8988T (cell line): ENCODE measurements at regions not wholly inside any gene's neighbourhood (a gene's known extent, or its start where the extent isn't known, plus 50 kb on each side); places are given as distances from the start of the nearest gene placed in this dataset.

ENCODE experiments used
- DNase-seq: peaks from one replicate; pipeline ENCODE4 v3.0.0; 2011

DNA sequence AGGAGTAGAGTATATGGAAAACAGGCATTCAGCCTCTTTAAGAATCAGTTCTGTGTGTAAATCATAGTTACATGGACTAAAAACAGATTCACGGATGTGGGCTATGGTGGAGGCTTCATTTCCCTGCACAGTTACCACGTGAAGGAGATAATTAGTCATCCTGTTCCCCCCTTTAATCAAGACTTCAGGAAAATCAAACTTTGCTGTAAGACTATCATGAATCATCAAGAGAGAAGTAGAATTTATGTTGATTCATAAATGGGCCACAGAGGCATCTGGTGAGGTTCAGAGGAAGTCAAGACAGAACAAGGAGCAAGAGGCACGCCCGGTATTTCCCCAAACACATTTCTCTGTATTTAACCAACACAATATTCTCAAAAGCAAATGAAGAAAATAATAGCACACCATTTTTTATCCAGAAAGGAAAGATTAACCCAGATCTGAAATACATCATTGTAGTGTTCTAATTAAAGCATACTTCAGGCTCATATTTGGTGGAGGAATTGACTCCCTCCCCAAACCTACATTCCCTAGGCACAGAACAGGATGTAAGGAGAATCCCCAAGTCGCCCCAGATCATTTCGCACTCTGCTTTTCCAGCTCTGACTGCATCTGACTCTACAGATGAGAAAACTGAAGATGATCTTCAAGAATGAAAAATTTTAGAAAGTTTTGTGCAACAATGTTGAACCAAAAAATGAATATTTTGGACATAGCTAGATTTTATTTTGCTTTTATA is 175.8 kb upstream of the GAS1 start:
- DNase-seq = no peak

DNA sequence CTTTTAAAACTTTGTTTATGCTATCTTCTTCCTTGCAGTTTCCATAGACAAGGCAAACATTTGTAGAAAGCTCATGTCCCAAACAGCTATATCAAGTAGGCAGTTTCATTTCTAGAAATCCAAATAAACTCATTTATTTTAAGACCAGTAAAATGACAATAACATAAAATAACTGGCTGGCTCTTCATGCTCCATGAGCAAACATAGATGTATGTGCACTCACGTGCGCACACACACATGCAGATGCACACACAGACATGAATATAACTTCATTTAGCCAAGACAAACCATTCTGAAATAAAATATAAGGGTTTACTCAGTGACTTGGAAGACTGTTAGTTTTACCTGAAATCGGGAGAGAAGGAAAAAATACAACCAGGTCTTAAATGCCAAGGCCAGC is 176.5 kb upstream of the GAS1 start:
- DNase-seq = no peak

DNA sequence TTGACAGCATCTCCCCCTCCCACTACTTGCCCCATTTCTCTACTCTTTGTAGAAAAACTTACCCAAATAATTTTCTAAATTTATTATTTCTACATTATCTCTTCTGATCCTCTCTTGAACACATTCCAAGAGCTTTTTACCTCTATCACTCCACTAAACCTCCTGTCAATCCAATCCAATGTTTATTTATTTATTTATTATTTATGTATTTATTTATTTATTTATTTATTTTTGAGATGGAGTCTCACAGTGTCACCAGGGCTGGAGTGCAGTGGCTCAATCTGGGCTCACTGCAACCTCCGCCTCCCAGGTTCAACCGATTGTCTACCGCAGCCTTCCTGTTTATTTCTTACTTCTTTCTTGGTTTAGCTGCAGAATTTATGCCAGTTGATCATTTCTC is 178.5 kb upstream of the GAS1 start:
- DNase-seq = no peak

DNA sequence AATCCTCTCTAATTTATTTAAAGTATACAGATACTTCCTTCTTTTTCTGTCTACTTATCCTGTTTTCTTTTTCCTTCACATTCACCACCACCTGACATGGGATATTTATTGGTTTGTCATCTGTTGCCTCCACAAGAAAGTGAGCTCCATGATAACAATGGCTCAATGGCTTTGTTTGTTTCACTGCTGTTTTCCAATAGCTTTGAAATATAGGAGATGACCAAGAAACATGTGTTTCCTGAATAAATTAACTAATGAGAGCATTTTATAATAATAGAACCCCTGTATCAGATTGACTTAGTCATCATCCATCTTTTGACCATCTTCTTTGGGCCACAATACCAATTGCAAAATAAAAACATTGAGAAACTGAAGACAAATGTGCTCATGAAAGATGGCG is 180.2 kb upstream of the GAS1 start:
- DNase-seq = no peak

DNA sequence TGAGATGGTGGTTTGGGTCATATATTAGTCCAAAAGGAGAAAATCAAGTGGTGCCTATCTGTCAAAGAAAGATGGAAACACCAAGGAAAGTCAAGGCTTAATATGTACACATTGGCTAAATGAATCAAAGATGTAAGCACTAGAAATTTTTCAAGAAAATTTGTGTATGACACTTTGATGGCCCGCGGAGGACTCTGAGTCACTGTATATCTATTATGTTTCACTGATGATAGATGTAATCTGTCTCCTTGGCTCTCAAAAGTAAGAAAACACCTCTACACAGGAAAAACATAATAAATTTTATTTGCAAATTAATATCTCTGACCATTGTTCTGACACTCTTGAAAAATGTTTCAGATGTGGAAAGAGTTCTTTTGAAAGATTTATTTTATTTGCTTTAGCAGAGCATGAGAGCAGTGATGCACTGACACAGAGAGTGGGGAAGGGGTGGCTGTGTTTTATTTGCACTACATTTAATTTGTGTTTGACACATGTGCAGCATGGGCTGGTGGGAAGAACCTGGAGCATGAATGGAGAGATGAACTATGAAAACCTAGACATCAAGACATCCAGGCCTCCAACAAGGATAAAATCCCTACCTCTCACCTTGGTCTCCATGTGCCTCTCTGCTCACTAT is 180.8 kb upstream of the GAS1 start:
- no peak for DNase-seq

DNA sequence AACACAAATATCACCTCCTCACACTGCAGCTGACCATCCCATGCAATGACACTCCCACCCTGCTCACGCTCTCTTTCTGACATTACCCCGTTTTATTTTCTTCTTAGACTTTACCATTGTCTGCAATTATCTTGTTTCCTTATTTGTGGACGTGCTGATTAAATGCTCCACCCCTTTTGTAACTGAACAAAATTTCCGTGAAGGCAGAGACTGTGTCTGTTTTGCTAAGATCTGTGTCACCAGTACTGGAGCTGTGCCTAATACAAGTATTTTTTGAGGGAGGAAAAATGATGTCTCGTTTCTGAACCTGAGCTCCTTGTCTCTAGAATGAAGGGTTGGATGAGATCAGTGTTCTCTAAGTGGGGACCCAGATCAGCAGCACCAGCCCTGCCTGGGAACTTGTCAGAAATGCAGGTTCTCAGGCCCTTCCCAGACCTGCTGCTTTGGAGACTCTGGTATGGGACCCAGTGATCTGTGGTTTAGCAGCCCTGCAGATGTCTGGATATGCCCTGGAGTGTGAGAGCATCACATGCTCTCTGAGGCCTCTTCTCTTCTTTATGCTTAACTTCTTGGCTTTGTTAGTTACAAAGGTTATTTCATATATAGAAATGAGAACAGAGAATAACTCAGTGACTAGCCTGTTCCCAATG is 181.7 kb upstream of the GAS1 start:
- no peak for DNase-seq

DNA sequence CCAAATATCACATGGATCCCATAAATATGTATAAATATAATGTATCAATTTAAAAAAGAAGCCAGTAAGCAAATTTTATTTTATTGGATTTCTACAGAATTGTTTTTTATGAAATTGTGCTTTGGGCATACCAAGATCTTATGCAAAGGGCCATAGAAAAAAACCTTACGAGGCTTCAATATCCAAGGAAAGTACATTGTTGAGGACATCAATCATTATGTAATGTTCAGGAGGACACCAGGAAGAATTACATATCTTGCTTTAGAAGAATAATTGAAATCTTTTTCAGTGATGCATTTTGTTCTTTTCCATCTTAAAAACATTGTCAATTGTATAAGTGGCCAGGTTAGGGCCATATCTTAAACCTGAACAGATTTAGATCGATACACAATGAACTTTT is 187.8 kb upstream of the GAS1 start:
- no peak for DNase-seq

DNA sequence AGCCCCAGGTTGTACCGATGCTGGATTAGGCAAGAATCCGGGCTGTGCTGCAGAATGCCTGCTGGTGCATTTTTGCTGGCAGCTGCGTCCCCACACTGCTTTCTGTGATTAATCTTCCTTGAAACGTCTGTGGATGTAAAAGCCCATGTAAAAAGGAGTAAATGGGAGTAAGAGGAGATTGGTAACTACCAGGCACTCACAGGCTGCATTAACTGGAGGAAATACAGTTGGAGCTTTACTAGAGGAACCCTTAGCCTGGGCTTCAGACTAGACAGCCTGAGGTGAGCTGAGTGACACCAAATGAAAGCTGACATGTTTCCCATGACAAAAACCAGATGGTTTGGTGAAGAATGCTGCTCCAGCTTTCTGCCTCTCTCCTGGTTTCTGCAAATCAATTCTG is 190.4 kb upstream of the GAS1 start:
- DNase-seq = no peak

DNA sequence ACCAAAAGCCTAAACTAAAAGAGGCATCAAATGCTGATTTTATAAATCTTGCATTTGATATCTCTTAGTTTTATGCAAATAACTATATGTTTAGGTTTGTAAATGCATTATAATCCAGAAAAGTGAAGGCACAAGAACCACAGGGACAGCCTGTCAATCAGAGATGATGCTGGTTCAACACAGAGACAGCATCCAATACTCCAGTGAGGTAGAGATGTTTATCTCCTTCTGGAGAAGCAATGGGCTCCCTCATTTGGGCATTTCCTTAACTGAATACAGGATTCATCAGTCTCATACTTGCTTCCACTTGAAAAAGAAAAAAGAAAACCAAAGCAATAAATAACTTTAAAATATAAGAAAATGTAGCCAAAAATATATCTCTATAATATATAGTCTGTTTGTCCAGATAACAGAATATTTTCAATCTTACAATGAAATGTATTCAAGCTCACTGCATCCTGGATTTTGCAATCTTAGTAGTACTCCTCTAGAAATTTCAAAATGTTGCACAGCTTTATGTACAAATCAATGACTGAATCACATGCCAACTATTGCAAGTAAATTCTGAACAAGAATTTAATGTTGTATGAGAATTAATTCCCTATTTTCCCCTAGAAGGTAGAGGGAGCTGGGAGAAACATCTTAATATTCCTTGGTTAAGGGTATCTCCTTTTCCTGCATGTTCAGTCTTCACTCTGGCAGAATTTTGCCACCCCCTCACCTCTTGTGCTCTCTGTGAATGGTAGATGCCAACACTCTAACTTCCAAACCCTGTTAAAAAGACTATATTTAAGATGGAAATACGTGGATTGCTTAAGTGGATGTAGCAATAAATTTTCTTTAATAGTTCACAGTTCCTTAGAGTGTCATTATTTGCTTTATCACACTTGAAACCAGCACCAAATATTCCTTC is 191.1 kb upstream of the GAS1 start:
- no peak for DNase-seq

DNA sequence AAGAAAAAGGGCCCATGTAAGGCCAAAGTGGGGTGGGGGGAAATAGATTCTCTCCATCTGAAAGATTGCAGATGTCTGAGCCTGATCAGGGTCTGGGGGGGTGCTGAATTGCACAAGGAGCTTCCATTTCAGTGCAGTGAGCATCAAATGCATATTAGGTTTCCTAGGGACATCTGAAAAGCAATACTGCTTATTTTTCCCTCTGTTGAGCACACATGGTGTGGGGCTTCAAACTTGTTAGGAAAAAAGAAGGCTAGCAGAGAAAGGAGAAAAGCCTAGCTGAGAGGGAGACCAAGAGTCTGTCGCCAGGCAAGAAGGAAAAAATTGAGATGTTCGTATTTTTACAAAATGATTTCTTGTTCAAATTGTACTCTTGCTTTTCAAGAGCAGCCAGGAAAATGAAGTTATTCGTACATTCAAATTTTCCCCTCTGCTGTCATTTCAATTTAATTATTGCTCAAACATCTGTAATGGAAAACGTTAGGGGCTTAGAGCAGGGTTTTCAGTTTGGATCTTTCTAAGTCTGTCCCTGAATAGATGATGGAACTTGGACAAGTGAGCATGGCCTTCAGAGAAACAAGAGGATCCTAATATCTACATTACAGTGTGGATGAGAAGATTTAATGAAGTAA is 191.9 kb upstream of the GAS1 start:
- DNase-seq = no peak

DNA sequence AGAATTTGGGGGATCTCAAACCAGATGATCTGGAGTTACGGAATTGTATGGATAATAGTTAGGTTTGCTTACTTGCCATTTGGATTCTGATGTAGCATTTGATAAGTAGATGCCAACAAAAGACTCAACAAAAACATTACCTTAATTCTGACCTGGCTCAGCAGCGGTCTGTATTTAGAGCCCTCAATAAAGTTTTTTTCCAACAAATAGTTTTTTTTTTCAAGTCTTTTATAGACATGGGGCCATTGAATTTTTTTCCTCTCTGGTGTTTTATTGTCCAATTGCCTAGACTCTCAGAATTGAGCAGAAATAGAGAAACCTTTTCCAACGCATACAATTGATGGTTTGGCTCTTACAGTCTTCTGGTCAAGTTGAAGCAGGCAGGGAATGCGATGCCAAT is 192.8 kb upstream of the GAS1 start:
- DNase-seq = no peak

DNA sequence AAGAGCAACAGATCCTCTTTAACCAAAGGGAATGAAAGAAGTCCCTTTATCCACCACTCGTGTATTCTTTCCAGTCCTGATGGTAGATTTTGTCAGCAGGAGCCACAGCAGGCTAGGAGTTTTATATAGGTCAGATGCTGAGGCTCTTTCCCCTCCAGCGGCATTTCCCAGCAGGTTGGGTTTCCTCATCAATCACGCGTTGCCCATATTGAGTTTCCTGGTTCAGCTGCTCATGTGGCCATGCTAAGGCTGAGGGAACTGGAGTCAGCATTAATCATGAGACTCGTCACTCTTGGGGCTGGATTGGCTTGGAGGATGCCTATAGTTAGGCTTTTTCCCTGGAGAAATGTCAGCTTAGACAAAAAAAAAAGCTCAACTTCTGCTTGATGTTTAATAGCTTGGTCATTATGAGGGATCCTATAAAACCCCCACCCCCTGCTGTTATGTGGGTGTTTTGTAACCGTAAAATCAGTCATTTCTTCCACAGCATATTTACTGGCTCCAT is 193.4 kb upstream of the GAS1 start:
- DNase-seq = no peak

DNA sequence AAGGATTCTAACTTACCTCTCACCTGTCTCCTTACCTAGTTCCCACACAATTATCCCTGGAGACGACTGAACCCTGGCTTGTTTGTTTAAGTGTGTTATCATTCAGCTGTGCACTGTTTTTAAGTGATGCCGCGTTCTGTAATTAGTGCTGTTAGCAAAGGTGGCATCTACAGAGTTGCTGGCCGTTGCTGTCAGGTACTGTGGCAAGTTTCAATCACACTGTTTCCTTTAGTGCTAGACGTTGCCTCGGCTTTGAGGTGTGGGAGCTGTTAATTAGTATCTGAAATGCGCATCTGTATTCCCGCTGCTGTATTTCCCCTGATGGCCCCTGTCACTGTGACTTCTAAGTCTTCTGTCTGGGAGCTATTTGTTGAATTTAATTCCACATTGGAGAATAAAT is 193.8 kb upstream of the GAS1 start:
- DNase-seq = no peak

DNA sequence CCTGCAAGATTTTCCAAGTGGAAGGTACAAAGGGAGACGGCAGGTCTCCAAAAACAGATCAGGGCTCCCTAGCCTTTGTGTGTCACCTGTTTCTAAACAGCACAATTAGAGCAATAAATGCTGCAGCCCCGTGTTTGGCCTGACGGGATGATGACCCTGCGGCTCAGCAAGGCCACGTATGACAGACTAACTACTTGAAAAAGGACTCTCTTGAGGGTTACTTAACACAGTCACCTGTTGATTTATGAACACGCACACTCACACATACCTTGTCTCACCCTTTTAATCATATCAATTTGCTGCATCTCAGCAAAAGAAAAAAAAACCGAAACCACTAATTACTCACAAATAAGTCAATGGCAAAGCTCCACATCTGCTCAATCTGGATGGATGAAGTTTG is 199.6 kb upstream of the GAS1 start:
- no peak for DNase-seq

DNA sequence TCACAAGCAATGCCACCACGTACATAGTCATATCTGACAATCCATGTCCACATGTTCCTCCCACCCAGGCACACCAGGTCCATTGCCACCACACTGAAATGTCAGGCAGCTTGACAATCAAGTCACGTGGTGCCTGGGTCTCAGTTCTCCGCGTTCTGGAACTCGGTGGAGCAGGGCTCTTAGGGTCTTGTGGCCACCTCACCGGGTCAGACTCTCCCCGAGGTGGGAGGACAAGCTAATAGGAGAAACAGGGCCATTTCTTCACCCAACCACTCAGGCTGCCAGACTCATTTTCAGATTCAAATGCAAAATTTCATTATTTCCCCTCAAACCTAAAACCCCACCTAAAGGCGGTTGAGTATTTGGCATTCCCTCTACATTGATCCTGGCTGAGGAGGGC is 200.5 kb upstream of the GAS1 start:
- no peak for DNase-seq

DNA sequence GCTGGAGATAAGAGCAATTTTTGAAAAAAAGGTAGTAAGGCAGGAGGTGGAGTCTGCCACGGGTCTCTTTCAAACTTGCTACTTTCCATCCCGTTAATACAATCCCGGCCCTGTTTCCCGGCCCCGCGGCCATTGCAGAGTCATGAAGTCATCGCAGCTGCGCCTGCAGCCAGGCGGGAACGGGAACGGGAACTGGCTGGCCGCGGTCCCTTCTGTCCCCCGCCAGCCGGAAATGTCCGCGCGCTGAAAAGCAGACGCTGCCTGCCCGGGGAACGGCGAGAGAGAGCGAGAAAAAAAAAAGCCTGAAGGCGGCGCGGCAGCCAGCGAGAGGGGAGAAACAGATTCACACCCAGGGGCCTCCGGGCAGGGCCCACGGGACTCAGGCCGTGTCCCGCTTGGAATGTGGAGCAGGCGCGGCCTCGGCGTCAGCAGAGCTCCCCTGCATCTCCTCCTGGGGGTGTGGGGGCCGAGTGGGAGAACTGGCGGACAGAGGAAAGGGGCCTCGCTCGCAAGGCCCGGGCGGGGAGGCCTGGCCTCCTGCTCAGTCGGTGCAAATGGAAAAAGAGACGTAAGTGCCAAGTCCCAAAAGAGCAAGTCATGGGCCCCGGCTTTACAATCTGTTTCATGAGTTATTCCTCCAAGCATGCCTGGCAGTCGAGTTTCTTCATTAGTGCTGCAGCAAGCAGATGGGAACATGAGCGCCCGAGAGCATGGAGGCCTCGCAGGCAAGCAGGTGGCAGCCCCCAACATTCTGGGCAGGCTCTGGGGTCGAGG is 201.2 kb upstream of the GAS1 start:
- no peak for DNase-seq

DNA sequence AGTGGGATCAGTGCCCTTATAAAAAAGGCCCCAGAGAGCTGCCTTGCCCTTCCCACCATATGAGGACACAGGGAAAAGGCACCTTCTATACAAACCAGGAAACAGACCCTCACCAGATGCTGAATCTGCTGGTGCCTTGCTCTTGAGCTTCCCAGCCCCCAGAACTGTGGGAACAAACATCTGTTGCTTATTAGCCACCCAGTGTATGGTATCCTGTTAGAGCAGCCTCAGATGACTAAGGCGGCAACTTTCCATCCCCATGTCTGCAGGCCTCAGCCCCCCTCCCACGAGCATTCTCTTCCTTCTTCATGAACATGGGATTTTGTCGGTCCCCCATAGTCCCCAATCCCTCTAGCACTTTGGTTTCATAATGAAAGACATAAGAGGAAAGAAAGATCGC is 202.5 kb upstream of the GAS1 start:
- DNase-seq = no peak

DNA sequence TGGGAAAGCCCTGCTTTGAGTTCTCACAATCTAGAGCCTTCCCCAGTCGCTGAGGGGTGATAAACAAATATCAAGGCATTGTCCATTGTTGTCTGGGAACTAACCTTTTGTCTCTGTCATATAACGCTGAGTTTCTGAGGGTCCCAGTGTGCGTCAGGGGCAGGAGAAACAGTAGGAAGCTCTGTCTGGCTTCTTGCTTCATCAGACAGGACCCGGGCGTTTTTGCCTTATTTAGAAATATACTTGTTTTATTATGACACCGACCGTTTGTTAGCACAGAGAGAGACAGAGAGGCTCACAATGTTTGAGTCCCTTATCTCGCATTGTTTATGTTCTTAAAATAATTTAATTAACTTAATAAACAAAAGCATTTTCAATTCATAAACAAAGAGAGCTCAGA is 204.9 kb upstream of the GAS1 start:
- DNase-seq = no peak

DNA sequence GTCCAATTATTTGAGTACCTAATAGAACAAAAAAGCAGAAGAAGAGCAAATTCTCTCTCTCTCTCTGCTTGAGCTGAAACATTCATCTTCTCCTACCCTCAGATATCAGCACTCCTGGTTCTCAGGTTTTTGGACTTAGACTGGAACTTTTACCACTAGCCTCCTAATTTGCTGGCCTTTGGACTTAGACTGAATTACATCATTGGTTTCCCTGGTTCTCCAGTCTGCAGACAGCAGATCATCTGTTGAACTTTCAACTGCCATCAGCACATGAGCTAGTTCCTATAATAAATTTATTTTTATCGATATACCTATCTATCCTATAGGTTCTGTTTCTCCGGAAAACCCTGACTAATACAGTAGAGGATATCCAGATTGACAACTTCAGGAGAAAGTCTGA is 208.9 kb upstream of the GAS1 start:
- no peak for DNase-seq

DNA sequence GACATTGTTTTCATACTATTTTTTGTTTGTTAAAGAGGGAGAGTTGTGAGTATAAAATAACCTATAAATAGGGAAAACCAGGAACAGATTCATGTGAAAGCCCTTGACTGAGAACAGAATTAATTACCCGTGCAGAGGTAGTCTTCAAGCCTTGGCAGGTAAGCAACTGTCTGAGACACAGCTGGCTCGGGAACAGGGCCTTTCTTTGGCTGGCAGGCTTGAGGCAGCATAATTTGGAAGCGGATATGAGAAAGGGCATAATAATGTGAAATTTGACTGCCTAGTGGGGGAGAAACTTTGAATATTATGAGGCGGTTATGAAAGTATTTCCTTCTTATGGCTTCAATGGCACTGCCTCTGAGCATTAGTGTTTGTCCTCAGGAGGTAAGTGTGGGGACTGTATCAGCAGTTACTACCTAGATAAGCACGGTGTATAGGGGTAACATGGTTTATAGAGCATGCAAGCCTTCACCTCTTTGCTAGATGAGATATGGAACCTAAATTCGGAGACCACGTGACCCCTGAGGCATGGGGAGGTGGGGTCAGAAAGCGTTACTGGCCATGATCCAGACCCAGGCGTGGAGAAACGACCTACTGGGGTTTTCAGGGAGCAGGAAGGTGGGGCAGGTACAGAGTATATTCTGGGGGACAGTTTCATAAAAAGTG is 210.2 kb upstream of the GAS1 start:
- DNase-seq = no peak

DNA sequence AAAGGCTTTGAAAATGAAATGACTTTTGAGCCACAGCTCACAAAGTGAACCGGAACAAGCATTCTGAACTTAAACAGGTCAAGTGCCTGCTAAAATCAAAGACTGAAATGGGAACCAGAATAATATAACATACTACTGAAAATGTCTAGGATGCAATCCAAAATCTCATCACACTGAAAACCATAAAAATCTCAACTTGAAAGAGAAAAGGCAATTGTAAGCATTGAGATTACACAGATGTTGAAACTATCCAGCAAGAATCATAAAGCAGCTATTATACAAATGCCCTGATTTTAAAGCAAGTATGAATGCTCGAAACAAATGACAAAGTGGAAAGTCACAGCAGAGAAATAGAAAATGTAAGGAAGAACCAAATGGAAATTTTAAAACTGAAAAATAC is 211.5 kb upstream of the GAS1 start:
- no peak for DNase-seq
